GM12865 (cell line): ENCODE measurements at regions not wholly inside any gene's neighbourhood (a gene's known extent, or its start where the extent isn't known, plus 50 kb on each side); places are given as distances from the start of the nearest gene placed in this dataset.

Source experiments
- DNase-seq: peaks from one replicate; pipeline ENCODE4 v3.0.0; 2010; ENCODE audit warnings: low read depth
- H3K4me3 ChIP-seq: 2 replicates; pipeline ENCODE4 v1.5.1; 2011; ENCODE audit warnings: mild to moderate bottlenecking, low read depth, low read length, control low read depth
- TF ChIP-seq, protein P1 (sequence below): IDR thresholded peaks from 2 replicates; pipeline ENCODE4 v1.5.1; 2011; ENCODE audit warnings: low read length, control low read depth, low read depth, inconsistent platforms; ENCODE audit not compliant: insufficient read depth; ENCODE audit errors: missing control alignments

DNA sequence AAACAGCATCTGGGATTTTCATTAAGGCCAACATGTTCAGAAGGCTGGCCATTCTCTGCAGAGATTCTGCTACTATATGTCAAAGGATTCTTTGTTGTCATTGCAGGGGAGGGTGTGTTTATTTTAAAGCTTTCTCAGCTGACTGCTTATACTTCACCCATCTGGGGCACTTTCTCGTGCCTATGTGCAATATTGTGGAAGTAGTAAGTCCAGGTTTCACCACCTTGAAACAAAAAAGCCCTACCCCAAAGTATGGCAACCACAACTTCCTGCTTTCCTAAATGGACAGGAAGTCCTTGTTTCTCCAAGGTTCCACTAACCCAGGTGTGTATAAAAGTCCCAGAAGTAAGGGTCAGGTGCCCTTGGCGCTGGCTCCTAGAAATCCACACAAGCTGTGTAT is 58.7 kb upstream of the COL1A2 start:
- H3K4me3 ChIP-seq, result no peak overlapping the region
- DNase-seq, result no peak
- TF ChIP-seq, protein P1, sequence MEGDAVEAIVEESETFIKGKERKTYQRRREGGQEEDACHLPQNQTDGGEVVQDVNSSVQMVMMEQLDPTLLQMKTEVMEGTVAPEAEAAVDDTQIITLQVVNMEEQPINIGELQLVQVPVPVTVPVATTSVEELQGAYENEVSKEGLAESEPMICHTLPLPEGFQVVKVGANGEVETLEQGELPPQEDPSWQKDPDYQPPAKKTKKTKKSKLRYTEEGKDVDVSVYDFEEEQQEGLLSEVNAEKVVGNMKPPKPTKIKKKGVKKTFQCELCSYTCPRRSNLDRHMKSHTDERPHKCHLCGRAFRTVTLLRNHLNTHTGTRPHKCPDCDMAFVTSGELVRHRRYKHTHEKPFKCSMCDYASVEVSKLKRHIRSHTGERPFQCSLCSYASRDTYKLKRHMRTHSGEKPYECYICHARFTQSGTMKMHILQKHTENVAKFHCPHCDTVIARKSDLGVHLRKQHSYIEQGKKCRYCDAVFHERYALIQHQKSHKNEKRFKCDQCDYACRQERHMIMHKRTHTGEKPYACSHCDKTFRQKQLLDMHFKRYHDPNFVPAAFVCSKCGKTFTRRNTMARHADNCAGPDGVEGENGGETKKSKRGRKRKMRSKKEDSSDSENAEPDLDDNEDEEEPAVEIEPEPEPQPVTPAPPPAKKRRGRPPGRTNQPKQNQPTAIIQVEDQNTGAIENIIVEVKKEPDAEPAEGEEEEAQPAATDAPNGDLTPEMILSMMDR, result no peak

DNA sequence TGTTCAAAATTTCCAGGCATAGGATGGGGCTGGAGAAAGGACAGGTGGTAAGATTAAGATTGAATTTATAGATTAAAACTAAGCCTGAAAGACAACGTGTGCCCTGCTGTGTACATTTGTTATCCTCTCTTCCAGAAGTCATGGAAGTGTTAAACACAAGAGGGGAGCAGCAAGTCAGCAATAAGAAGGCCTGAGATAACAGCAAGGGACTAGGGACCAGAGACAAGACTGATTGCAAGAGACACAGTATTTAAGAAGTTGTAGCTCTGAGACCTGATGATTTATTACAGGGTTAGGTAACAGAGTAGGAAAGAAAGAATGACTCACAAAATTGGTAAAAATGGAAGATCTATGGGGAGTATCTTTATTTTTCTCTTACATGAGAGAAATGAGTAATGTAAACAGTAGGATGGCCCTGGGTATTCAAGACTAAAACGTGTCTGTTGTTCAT is 55.7 kb upstream of the COL1A2 start:
- DNase-seq, result no peak
- TF ChIP-seq, protein P1, result no peak
- no peak overlapping the region for H3K4me3 ChIP-seq

DNA sequence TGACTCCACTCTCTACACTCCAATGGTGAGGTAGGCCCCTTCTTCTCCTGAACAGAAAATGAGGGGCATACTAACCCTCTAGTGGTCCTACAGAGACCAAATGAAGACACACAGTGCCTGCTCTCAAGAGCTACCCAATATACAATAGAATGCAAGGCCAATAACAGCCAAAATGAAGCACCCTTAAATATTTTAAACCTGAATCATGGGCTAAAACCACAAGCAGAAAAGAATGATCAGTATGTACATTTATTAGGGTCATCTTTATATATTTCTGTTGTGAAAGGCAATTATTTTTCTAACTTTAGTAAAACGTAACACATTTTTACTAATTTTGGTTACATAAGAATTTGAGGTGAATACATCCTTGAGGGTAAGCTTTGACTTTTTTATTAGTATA is 49.9 kb upstream of the COL1A2 start:
- H3K4me3 ChIP-seq, result no peak overlapping the region
- TF ChIP-seq, protein P1, result no peak
- no peak for DNase-seq
